AG04450 (cell line): ENCODE measurements at regions not wholly inside any gene's neighbourhood (a gene's known extent, or its start where the extent isn't known, plus 50 kb on each side); places are given as distances from the start of the nearest gene placed in this dataset.

Experiments
- CTCF ChIA-PET: fragments of 300-600, 350-600 bp; formaldehyde crosslinking; extraction: SDS; loops from one replicate; lab custom pipeline; 2022; ENCODE audit warnings: antibody characterized with exemption, inconsistent platforms; lab: Charles Lee
- POLR2A ChIA-PET: fragments of 350-600 bp; formaldehyde crosslinking; extraction: SDS; loops from one replicate; lab custom pipeline; 2021; ENCODE audit warnings: antibody characterized with exemption, inconsistent platforms; lab: Yijun Ruan, JAX
- DNase-seq: peaks from one replicate; pipeline ENCODE4 v3.0.0-alpha.2; 2011; ENCODE audit warnings: low read depth, low spot score
- H3K27ac ChIP-seq: one replicate; pipeline ENCODE4 v1.5.1; 2012; ENCODE audit warnings: low read depth, low read length, control low read depth
- H3K27me3 ChIP-seq: one replicate; pipeline ENCODE4 v1.6.0; 2012; ENCODE audit warnings: low read length; ENCODE audit not compliant: control insufficient read depth, insufficient read depth
- H3K4me3 ChIP-seq: 2 replicates; pipeline ENCODE4 v1.5.1; 2011; ENCODE audit warnings: mild to moderate bottlenecking, low read depth, low read length, control low read depth
- H3K9me3 ChIP-seq: 2 replicates; pipeline ENCODE4 v1.5.1; 2012; ENCODE audit warnings: low read length; ENCODE audit not compliant: control insufficient read depth, insufficient read depth
- CTCF ChIP-seq: IDR thresholded peaks from 2 replicates; pipeline ENCODE4 v1.5.1; 2011; ENCODE audit warnings: low read depth, low read length, control low read depth, inconsistent platforms

- Histone ChIP-seq H3K4me3 (no peak overlapping the region), H3K27me3 (peaks cover 2% of the 10 kb centered on the region), H3K27ac (no peak overlapping the region), H3K9me3 (no peaks in the 10 kb centered on the region; the same call in 1 of the 2 replicates)
- DNase-seq = no peak
- ChIA-PET POLR2A (no interaction called here), CTCF (no interaction called here)
- no peak for TF ChIP-seq CTCF
Observed at GRCh38 chr5:56447232-56447631, 214.1 kb upstream of the ANKRD55 start.

- POLR2A ChIA-PET = no interaction called here
- no peak for TF ChIP-seq CTCF
- no peak for DNase-seq
- peaks cover 2% of the 10 kb centered on the region for H3K27me3 ChIP-seq
- no peaks in the 10 kb centered on the region; the same call in 1 of the 2 replicates for H3K9me3 ChIP-seq
- H3K4me3 ChIP-seq = no peak overlapping the region
- no peak overlapping the region for H3K27ac ChIP-seq
- CTCF ChIA-PET = no interaction called here
Observed at GRCh38 chr5:56446728-56447127, 213.6 kb upstream of the ANKRD55 start.

- Histone ChIP-seq H3K9me3 (no peaks in the 10 kb centered on the region; the same call in 1 of the 2 replicates), H3K27me3 (no peaks in the 10 kb centered on the region), H3K4me3 (no peak overlapping the region), H3K27ac (no peak overlapping the region)
- ChIA-PET CTCF (no interaction called here), POLR2A (no interaction called here)
- no peak for DNase-seq
- TF ChIP-seq CTCF = no peak
Observed at GRCh38 chr5:56443826-56444225, 210.7 kb upstream of the ANKRD55 start.

- DNase-seq = peak; percentile 68
- ChIA-PET POLR2A (no interaction called here), CTCF (no interaction called here)
- no peak overlapping the region for H3K4me3 ChIP-seq
- peak overlapping the region; percentile 55 for H3K27ac ChIP-seq
- no peak for TF ChIP-seq CTCF
- H3K27me3 ChIP-seq = no peaks in the 10 kb centered on the region
- no peaks in the 10 kb centered on the region; the same call in 1 of the 2 replicates for H3K9me3 ChIP-seq
Observed at GRCh38 chr5:56440871-56441740, 208.0 kb upstream of the ANKRD55 start.

GRCh38 chr5:56434986-56435385 is 201.9 kb upstream of the ANKRD55 start:
- no peaks in the 10 kb centered on the region for H3K27me3 ChIP-seq
- ChIA-PET CTCF (no interaction called here), POLR2A (no interaction called here)
- H3K9me3 ChIP-seq = no peaks in the 10 kb centered on the region; the same call in 1 of the 2 replicates
- no peak overlapping the region for H3K27ac ChIP-seq
- DNase-seq = no peak
- TF ChIP-seq CTCF = no peak
- no peak overlapping the region for H3K4me3 ChIP-seq
